Ectodermal cell (in vitro differentiated cells): ENCODE measurements at regions not wholly inside any gene's neighbourhood (a gene's known extent, or its start where the extent isn't known, plus 50 kb on each side); places are given as distances from the start of the nearest gene placed in this dataset.

Experiments used
- H3K27ac ChIP-seq: 2 replicates; pipeline ENCODE4 v1.7.0; 2013; ENCODE audit warnings: mild to moderate bottlenecking, low read depth, low read length; ENCODE audit not compliant: insufficient read depth, poor library complexity, severe bottlenecking
- H3K27me3 ChIP-seq: 2 replicates; pipeline ENCODE4 v1.7.0; 2013; ENCODE audit warnings: mild to moderate bottlenecking, low read length; ENCODE audit not compliant: insufficient read depth, control insufficient read depth, poor library complexity, severe bottlenecking
- H3K36me3 ChIP-seq: one replicate; pipeline ENCODE4 v1.7.0; 2013; ENCODE audit warnings: low read length; ENCODE audit not compliant: control insufficient read depth, insufficient read depth
- H3K4me1 ChIP-seq: one replicate; pipeline ENCODE4 v1.7.0; 2013; ENCODE audit warnings: low read length; ENCODE audit not compliant: control insufficient read depth, insufficient read depth
- H3K4me3 ChIP-seq: 2 replicates; pipeline ENCODE4 v1.7.0; 2013; ENCODE audit warnings: low read depth, low read length, control low read depth; ENCODE audit not compliant: insufficient read depth
- H3K9me3 ChIP-seq: 2 replicates; pipeline ENCODE4 v1.7.0; 2013; ENCODE audit warnings: mild to moderate bottlenecking, low read length, moderate library complexity; ENCODE audit not compliant: control insufficient read depth
- WGBS, 2 experiments: methylation state at CpG; one replicate each; pipeline ENCODE4 v1.1.7; 2013; ENCODE audit warnings: missing lambda C conversion rate in 2 of 2; 5-methylcytosine and 5-hydroxymethylcytosine counted together

DNA sequence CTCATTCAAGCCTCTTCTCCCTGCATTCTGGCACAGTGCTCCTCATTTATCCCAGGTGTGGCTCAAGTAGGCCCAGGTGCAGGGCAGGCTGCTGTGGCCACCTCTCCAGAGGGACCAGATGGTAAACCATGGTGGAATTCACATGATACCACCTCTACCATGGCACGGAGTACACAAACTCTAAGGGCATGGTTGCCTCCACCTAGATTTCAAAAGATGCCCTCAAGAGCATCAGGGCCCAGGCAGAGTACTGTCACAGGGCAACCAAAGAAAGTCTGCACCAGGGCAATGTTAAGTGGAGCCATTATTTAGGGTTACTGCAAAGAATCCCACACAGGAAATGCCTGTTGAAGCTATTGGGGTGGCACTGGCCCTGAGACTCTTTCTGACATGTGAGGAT, 647.1 kb upstream of the MIR17HG start:
- no peak overlapping the region for H3K27ac ChIP-seq
- no peaks in the 10 kb centered on the region for H3K4me1 ChIP-seq
- no peaks in the 10 kb centered on the region for H3K27me3 ChIP-seq
- no peak overlapping the region for H3K4me3 ChIP-seq
- 92 to 95% methylated on average over 1 of the region's 1 CpG for WGBS, 2 experiments
- no peaks in the 10 kb centered on the region for H3K9me3 ChIP-seq
- no peaks in the 10 kb centered on the region for H3K36me3 ChIP-seq

DNA sequence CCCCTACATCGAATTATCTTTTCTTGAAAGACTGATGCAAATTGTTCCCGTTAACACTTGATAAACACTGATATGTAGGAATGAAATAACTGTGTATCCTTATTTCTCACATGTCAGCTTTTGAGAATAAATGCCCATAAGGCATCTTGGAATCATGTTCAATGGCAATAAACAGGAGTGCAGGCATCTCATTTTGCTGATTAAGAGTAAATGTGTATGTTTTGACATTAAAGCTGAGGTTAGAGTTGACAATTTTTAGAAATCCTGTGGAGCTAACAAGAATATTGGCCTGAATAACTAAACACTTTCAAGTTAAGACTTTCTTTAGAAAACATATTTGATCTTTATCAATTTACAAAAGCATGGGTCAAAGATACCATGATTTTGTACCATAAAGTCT, 646.2 kb upstream of the MIR17HG start:
- Histone ChIP-seq H3K9me3 (no peaks in the 10 kb centered on the region), H3K4me1 (no peaks in the 10 kb centered on the region), H3K36me3 (no peaks in the 10 kb centered on the region), H3K27me3 (no peaks in the 10 kb centered on the region), H3K4me3 (no peak overlapping the region), H3K27ac (no peak overlapping the region)
- 90 to 98% methylated on average over 2 of the region's 2 CpGs for WGBS, 2 experiments

DNA sequence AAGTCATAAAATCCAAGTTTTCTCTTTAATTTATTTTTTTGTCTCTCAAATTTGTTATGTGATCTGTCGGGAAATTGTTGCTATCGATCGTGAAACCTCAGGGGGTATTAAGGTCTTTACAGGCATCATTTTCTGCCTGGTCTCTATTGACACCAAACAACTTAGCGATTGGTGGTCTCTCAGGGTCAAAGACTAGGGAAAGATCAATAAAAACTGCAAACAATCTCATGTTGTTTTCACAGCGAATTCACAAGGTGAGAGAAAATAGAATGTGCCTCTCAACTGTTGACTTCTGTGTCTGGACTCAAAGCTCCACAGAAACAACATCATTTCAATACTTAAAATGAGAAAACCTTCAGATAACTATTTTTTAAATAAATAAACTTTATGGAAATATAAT, 645.4 kb upstream of the MIR17HG start:
- Histone ChIP-seq H3K27ac (no peak overlapping the region), H3K27me3 (no peaks in the 10 kb centered on the region), H3K4me1 (no peaks in the 10 kb centered on the region), H3K4me3 (no peak overlapping the region), H3K9me3 (no peaks in the 10 kb centered on the region), H3K36me3 (no peaks in the 10 kb centered on the region)
- 94 to 98% methylated on average over 5 of the region's 5 CpGs for WGBS, 2 experiments

DNA sequence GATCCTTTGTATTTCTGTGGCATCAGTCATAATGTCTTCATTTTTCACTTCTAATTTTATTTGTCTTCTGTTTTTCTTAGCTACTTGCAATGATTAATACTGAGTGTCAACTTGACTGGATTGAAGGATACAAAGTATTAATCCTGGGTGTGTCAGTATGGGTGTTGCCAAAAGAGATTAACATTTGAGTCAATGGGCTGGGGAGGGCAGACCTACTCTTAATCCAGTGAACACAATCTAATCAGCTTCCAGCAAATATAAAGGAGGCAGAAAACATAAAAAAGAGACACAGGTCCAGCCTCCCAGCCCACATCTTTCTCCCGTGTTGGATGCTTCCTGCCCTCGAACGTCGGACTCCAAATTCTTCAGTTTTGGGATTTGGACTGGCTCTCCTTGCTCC, 640.9 kb upstream of the MIR17HG start:
- Histone ChIP-seq H3K27me3 (no peaks in the 10 kb centered on the region), H3K27ac (no peak overlapping the region), H3K9me3 (no peaks in the 10 kb centered on the region), H3K4me3 (no peak overlapping the region), H3K36me3 (no peaks in the 10 kb centered on the region), H3K4me1 (no peaks in the 10 kb centered on the region)
- 72 to 98% methylated on average over 4 of the region's 4 CpGs for WGBS, 2 experiments

DNA sequence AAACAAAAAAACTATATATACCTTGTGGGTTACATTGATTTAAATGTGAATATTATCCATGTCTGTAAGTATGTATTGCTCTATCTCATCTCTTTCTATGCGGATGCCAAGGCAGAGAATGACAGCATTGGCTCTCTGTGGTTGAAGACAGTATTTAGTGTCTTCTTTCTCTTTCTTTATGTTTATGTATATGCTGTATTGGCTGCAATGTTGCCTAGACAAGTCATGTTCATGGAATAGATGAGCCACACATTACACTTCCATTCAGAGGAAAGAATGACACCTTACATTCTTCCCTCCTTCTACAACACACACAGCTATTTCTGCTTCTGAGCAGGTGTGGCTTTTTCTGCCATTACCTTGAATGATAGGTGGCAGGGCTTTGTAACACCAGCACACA, 639.4 kb upstream of the MIR17HG start:
- 88 to 95% methylated on average over 1 of the region's 1 CpG for WGBS, 2 experiments
- no peaks in the 10 kb centered on the region for H3K9me3 ChIP-seq

DNA sequence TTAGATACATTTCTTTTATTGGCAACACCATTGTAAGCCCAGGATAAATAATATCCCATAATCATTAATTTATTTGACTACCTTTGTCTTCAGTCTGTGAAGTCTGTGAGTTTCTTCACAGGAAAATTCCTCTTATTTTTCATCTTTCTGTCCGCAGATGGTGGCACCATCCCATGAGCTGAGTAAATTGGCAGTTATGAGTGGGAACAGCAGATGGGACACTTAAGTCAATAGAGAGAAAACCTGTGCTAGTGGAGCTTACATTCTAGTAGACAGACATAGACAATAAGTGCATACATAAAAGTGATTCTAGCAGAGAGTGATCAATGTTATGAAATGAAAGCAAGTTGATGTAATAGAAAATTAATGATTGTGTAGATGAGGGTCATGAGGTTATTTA, 638.2 kb upstream of the MIR17HG start:
- Histone ChIP-seq H3K4me1 (no peaks in the 10 kb centered on the region), H3K36me3 (no peaks in the 10 kb centered on the region), H3K4me3 (no peak overlapping the region), H3K27ac (no peak overlapping the region), H3K27me3 (no peaks in the 10 kb centered on the region), H3K9me3 (no peaks in the 10 kb centered on the region)
- WGBS, 2 experiments: 100% methylated on average over 1 of the region's 1 CpG

More for the DNA sequence above, 639.4 kb upstream of the MIR17HG start:
- Histone ChIP-seq H3K27me3 (no peaks in the 10 kb centered on the region), H3K4me3 (no peak overlapping the region), H3K27ac (no peak overlapping the region), H3K4me1 (no peaks in the 10 kb centered on the region), H3K36me3 (no peaks in the 10 kb centered on the region)

DNA sequence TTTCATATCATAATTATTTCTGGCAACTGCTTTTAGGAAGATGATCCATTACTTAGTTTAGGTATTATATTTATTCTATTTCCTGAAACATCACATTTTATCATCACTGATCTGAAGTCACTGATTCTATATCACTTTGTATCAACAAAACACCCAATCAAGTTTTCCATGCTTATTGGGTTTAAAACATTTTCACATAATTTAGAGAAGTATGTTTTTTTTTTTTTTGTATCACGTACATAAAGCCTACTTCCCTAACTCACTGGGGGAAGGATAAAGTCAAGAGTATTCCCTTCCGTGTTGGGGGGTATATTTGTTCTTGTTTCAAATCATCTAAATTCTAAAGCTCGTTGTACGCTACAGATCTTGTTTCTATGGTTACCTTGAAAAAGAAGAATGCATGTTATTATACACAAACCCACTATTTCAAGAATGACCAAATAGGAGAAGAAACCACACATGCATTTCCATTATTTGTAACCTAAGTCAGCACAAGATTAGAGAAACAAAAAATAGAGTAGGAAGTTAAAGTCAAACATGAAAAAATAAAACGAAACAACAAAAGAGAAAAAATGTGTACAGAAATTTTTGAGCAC, 637.2 kb upstream of the MIR17HG start:
- no peak overlapping the region for H3K4me3 ChIP-seq
- H3K9me3 ChIP-seq: no peaks in the 10 kb centered on the region
- no peak overlapping the region for H3K27ac ChIP-seq
- H3K36me3 ChIP-seq: no peaks in the 10 kb centered on the region
- no peaks in the 10 kb centered on the region for H3K4me1 ChIP-seq
- WGBS, 2 experiments: 90% methylated on average over 2 of the region's 5 CpGs; no CpG with 5 or more reads in 1 of the 2 experiments
- H3K27me3 ChIP-seq: no peaks in the 10 kb centered on the region

DNA sequence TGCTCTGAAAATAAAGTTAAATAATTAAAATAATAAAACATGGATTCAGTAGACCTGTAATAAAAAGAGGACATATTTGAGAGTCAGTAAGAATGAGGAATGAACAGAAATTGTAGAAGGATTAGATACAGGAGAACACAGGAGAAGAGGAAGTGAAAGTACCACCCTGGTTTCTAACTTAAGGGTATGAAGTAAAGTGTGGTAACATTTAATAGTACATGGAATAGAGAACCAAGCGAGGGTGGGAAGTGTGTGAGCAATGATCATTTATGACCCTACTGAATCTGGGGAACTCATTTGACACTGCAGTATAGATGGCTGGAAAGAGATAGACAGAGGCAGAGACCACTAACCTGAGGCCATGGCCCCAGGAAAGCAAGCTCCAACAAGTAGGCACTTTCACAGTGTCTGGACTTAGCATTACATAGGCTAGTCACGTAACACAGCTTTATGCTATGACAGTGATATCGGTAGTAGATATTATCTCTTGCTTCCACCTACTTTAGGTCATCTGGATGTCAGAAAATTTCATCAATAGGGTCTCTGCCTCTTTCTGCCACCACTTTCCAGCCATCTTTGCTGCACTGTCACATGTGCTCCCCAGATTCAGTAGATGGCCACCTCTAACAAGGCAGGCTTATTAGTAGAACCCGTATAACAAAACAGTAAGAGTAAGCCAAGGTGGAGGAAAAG, 633.9 kb upstream of the MIR17HG start:
- WGBS, 2 experiments: 94 to 96% methylated on average over 3 to 4 of the region's 4 CpGs
- no peaks in the 10 kb centered on the region for H3K27me3 ChIP-seq

DNA sequence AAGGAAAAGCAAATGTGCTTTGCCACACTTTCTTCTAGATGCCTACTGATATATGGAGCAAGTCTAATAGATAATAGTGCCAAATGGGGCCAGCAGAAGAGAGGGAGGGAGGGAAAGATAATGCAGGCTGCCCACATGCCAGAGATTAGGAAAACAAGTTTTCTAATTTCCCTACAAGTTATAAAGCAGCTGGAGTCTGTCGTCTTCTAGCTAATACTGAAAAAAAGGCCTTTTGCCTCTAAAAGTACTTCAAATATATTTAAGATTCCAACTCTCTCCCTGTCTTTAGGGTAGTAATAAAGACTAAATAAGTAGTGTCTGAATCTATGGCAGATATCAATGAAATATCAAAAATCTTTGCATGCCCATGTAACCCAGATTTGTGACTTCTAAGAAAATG, 632.0 kb upstream of the MIR17HG start:
- 90 to 100% methylated on average over 1 of the region's 1 CpG for WGBS, 2 experiments
- H3K4me1 ChIP-seq: peaks cover 13% of the 10 kb centered on the region

More for the DNA sequence above, 633.9 kb upstream of the MIR17HG start:
- Histone ChIP-seq H3K36me3 (no peaks in the 10 kb centered on the region), H3K27ac (no peak overlapping the region), H3K4me3 (no peak overlapping the region), H3K9me3 (no peaks in the 10 kb centered on the region), H3K4me1 (peaks cover 13% of the 10 kb centered on the region)

DNA sequence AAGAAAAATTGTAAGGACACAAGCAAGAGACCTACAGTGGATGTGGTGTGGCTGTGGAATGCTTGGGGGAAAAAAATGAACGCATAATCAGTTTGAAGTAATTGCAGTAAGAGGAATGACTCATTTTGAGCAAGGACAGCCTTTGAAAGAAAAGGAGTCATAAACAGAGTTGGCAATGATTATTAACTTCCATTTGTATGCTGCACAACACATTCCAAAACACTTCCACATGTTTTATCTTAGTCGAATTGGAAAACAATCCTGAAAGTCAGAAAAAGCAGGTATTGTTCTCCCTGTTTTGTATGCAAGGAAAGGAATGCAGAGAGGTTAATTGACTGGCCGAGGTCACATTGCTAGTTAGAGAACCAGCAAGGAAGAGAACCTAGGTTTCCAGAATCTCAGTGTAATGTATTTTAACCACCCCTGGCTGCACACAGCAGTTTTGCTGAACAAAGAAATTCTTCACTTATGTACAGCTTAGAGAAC, 630.0 kb upstream of the MIR17HG start:
- Histone ChIP-seq H3K4me1 (peaks cover 13% of the 10 kb centered on the region), H3K4me3 (no peak overlapping the region), H3K27ac (peak overlapping the region; percentile 3), H3K27me3 (no peaks in the 10 kb centered on the region), H3K9me3 (no peaks in the 10 kb centered on the region), H3K36me3 (no peaks in the 10 kb centered on the region)
- 36 to 47% methylated on average over 3 of the region's 3 CpGs for WGBS, 2 experiments

More for the DNA sequence above, 632.0 kb upstream of the MIR17HG start:
- Histone ChIP-seq H3K4me3 (no peak overlapping the region), H3K27me3 (no peaks in the 10 kb centered on the region), H3K36me3 (no peaks in the 10 kb centered on the region), H3K9me3 (no peaks in the 10 kb centered on the region), H3K27ac (no peak overlapping the region)
